GM10248 (cell line): ENCODE measurements at regions not wholly inside any gene's neighbourhood (a gene's known extent, or its start where the extent isn't known, plus 50 kb on each side); places are given as distances from the start of the nearest gene placed in this dataset.

ENCODE experiments used
- CTCF ChIA-PET: fragments of 300-600 bp; sonication (Branson Sonifier 250); formaldehyde crosslinking; extraction: SDS; loops from one replicate; lab custom pipeline; 2021; ENCODE audit warnings: antibody characterized with exemption; lab: Yijun Ruan, JAX
- POLR2A ChIA-PET: fragments of 350-650 bp; sonication (Branson Sonifier 250); formaldehyde crosslinking; extraction: SDS; loops from one replicate; lab custom pipeline; 2020; ENCODE audit warnings: antibody characterized with exemption; lab: Yijun Ruan, JAX
- DNase-seq: peaks from one replicate; pipeline ENCODE4 v3.0.0; 2012; ENCODE audit errors: extremely low spot score
- CTCF ChIP-seq: IDR thresholded peaks from 2 replicates; pipeline ENCODE4 v1.5.1; 2012; ENCODE audit warnings: mild to moderate bottlenecking, low read depth; ENCODE audit errors: extremely low read depth, missing control alignments, control extremely low read depth

- POLR2A ChIA-PET: no interaction called here
- TF ChIP-seq CTCF: no peak
- CTCF ChIA-PET: interaction anchor here (0.9 to 1.0 kb wide), 2 partner anchors 12 to 14 kb away, joined by 3 read pairs; no protein-coding TSS in a partner anchor
- no peak for DNase-seq
Observed at GRCh38 chr3:191882289-191882688, 421.3 kb downstream of the PYDC2 start.

GRCh38 chr3:191884132-191884531, 423.2 kb downstream of the PYDC2 start:
- ChIA-PET CTCF (no interaction called here), POLR2A (no interaction called here)
- no peak for DNase-seq
- no peak for TF ChIP-seq CTCF

- CTCF ChIA-PET: no interaction called here
- POLR2A ChIA-PET: no interaction called here
- no peak for TF ChIP-seq CTCF
- no peak for DNase-seq
Observed at GRCh38 chr3:191889106-191889505, 428.1 kb downstream of the PYDC2 start.

GRCh38 chr3:191889756-191890155, 428.8 kb downstream of the PYDC2 start:
- POLR2A ChIA-PET: no interaction called here
- CTCF ChIA-PET: no interaction called here
- no peak for DNase-seq
- no peak for TF ChIP-seq CTCF

GRCh38 chr3:191894406-191894805, 433.4 kb downstream of the PYDC2 start:
- ChIA-PET CTCF (interaction anchor here (1.2 to 1.5 kb wide), 3 partner anchors 9 to 15 kb away, joined by 3 to 8 read pairs (median 6); no protein-coding TSS in a partner anchor), POLR2A (no interaction called here)
- no peak for TF ChIP-seq CTCF
- DNase-seq: no peak

- ChIA-PET POLR2A (no interaction called here), CTCF (no interaction called here)
- no peak for DNase-seq
- TF ChIP-seq CTCF: no peak
Observed at GRCh38 chr3:191901741-191902140, 440.8 kb downstream of the PYDC2 start.
